Sigmoid colon (tissue), 6 donors: ENCODE measurements at regions not wholly inside any gene's neighbourhood (a gene's known extent, or its start where the extent isn't known, plus 50 kb on each side); places are given as distances from the start of the nearest gene placed in this dataset.

Experiments used
- DNase-seq: peaks from one replicate; pipeline ENCODE4 v3.0.0-alpha.2; 2019
- H3K27ac ChIP-seq, 4 donors: fragments of 200-600 bp; sonication (generic); one replicate each; pipeline ENCODE4 v1.5.1; 2016 to 2019; ENCODE audit warnings: mild to moderate bottlenecking in 1 of 4
- H3K27me3 ChIP-seq, 3 donors: fragments of 200-600 bp; sonication (generic); one replicate each; pipeline ENCODE4 v1.5.1; 2019; ENCODE audit warnings: mild to moderate bottlenecking in 1 of 3
- H3K36me3 ChIP-seq, 4 donors: fragments of 200-600 bp; sonication (generic); one replicate each; pipeline ENCODE4 v1.5.1; 2016 to 2019
- H3K4me1 ChIP-seq, 4 donors: fragments of 200-600 bp; sonication (generic); one replicate each; pipeline ENCODE4 v1.5.1; 2017 to 2019
- H3K4me3 ChIP-seq, 4 donors: fragments of 200-600 bp; sonication (generic); one replicate each; pipeline ENCODE4 v1.5.1; 2017 to 2019; ENCODE audit warnings: mild to moderate bottlenecking in 2 of 4, moderate library complexity in 1 of 4
- H3K9me3 ChIP-seq, 4 donors: fragments of 200-600 bp in 3 of 4; sonication (generic) in 3 of 4; one replicate each; pipeline versions ENCODE4 v1.5.1 to v1.6.1; 2013 to 2019
- EP300 ChIP-seq, 4 donors: sonication (generic); formaldehyde crosslinking; IDR thresholded peaks; one replicate each; pipeline ENCODE4 v1.6.1; 2017; ENCODE audit warnings: antibody characterized with exemption in 4 of 4
- POLR2A ChIP-seq, 2 donors: fragments of 450-650 bp; IDR thresholded peaks; one replicate each; pipeline ENCODE4 v1.6.1; 2016; ENCODE audit warnings: antibody characterized with exemption in 2 of 2, mild to moderate bottlenecking in 2 of 2, moderate library complexity in 2 of 2
- POLR2AphosphoS5 ChIP-seq, 4 donors: sonication (generic); formaldehyde crosslinking; IDR thresholded peaks; one replicate each; pipeline ENCODE4 v1.6.1; 2017; ENCODE audit warnings: antibody characterized with exemption in 4 of 4
- WGBS, 2 donors: extraction: QIAGEN DNeasy Blood & Tissue Kit; methylation state at CpG; one replicate each; pipeline ENCODE4 v1.1.7; 2013; 5-methylcytosine and 5-hydroxymethylcytosine counted together
- intact Hi-C: fragments of 100-400 bp; cut with DNase I; formaldehyde crosslinking; loops from one replicate; pipeline ENCODE4 v1.15.1; 2023
- TF ChIP-seq, protein P1 (sequence below), 4 experiments: fragments of 450-650 bp in 3 of 4; fragments of 200-600 bp in 1 of 4; IDR thresholded peaks; one replicate each; pipeline ENCODE4 v1.5.1; 2016 to 2019; ENCODE audit warnings: antibody characterized with exemption in 4 of 4, mild to moderate bottlenecking in 3 of 4, moderate library complexity in 2 of 4
- donor health status: healthy with polysubstance abuse.
- donor health status: healthy.

DNA sequence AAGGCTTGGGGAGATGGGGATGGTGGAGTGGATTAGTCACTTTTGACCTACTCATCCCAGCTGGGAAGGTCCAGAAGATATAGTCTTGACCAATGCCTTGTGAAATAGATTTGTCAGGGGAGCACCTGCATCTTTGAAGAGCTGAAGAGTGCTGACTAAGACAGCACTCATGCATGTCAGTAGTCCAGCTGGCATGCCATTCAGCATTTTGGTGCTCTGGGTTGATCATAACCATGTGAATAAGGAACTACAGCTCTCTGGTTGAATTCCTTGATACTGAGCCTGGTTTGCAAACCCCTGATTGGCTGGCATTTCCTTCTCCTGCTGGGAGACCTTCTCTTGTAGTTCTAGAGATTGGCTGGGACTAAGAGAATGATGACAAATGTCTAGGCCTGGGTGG, 106.8 kb upstream of the ALX4 start:
- no peaks in the 10 kb centered on the region for H3K36me3 ChIP-seq
- no peak overlapping the region for H3K27ac ChIP-seq
- H3K27me3 ChIP-seq, result no peaks in the 10 kb centered on the region
- DNase-seq, result no peak
- H3K4me3 ChIP-seq, result no peak overlapping the region
- intact Hi-C loops, result no loop called here
- no peaks in the 10 kb centered on the region for H3K4me1 ChIP-seq
- no peak for TF ChIP-seq POLR2A (IDR thresholded peaks at IDR 0.05)
- TF ChIP-seq, protein P1, sequence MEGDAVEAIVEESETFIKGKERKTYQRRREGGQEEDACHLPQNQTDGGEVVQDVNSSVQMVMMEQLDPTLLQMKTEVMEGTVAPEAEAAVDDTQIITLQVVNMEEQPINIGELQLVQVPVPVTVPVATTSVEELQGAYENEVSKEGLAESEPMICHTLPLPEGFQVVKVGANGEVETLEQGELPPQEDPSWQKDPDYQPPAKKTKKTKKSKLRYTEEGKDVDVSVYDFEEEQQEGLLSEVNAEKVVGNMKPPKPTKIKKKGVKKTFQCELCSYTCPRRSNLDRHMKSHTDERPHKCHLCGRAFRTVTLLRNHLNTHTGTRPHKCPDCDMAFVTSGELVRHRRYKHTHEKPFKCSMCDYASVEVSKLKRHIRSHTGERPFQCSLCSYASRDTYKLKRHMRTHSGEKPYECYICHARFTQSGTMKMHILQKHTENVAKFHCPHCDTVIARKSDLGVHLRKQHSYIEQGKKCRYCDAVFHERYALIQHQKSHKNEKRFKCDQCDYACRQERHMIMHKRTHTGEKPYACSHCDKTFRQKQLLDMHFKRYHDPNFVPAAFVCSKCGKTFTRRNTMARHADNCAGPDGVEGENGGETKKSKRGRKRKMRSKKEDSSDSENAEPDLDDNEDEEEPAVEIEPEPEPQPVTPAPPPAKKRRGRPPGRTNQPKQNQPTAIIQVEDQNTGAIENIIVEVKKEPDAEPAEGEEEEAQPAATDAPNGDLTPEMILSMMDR (IDR thresholded peaks at IDR 0.05), result no peak
- no peak for TF ChIP-seq EP300 (IDR thresholded peaks at IDR 0.05)
- no peak for TF ChIP-seq POLR2AphosphoS5 (IDR thresholded peaks at IDR 0.05)
- H3K9me3 ChIP-seq, result no peaks in the 10 kb centered on the region

DNA sequence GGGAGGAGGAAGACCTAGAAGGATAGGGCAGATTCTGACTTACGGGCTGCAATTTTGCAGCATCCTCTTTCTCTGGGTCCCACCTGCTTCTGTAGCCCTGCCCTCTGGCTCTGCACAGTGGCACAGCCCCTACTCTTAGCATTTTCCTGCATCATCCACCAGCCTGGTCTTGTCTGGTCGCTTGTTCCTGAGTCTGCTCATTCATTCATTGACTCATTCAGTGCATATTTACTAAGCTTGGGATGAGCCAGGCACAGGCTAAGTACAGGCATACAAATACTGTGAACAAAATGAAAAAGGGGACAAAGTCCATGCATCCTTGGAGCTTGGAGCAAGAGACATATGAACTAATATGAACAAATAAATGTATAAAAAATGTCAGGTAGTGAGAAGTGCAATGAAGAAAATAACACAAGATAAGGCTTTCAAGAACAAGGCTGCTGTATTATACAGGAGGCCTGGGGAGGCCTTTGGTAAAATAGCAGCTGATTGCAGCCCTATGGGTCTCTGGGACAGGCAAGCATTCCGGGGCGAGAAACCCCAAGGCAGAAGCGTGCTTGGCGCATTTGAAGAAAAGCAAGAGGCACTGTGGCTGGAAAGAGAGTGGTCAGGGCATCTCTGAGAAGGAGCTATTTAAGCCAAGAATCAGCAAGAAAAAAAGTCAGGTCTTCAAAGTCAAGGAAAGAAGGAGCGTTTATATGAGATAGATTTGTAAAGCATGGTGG, 108.0 kb upstream of the ALX4 start:
- TF ChIP-seq, protein P1 (IDR thresholded peaks at IDR 0.05), result no peak
- TF ChIP-seq EP300 (IDR thresholded peaks at IDR 0.05) (no peak), POLR2AphosphoS5 (IDR thresholded peaks at IDR 0.05) (no peak), POLR2A (IDR thresholded peaks at IDR 0.05) (no peak)
- intact Hi-C loops, result no loop called here

DNA sequence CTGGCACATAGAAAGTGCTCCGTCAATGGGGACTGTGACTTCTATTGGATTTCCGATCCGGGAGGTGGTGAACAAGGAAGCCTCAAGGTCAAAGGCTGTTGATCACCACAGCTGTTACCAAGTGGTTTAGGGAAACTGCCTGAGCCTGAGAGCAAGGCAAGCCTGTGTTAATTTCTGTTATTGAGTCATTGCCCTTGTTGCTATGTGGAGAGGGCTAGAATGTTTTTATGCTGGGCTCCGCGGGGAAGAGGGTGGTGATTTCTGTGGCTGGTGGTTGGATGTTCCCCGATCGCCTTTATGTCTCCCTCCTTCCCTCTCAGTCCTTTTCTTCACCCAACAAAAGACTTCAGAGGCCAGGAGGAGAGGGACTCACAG, 108.5 kb upstream of the ALX4 start:
- no peak for TF ChIP-seq POLR2A (IDR thresholded peaks at IDR 0.05)
- no peak for TF ChIP-seq EP300 (IDR thresholded peaks at IDR 0.05)
- TF ChIP-seq, protein P1 (IDR thresholded peaks at IDR 0.05), result no peak
- no peak for TF ChIP-seq POLR2AphosphoS5 (IDR thresholded peaks at IDR 0.05)
- Histone ChIP-seq H3K27ac (no peak overlapping the region), H3K36me3 (no peaks in the 10 kb centered on the region), H3K9me3 (no peaks in the 10 kb centered on the region), H3K4me1 (no peaks in the 10 kb centered on the region), H3K27me3 (peaks cover 0 to 7% (median 0%) of the 10 kb centered on the region in 3 donors), H3K4me3 (no peak overlapping the region)
- intact Hi-C loops, result no loop called here
- no peak for DNase-seq
- WGBS, 2 donors, result 81 to 87% methylated on average over 7 of the region's 7 CpGs

More for the DNA sequence above, 108.0 kb upstream of the ALX4 start:
- Histone ChIP-seq H3K27ac (no peak overlapping the region), H3K4me1 (no peaks in the 10 kb centered on the region), H3K27me3 (peaks cover 0 to 2% (median 0%) of the 10 kb centered on the region in 3 donors), H3K36me3 (no peaks in the 10 kb centered on the region), H3K9me3 (no peaks in the 10 kb centered on the region), H3K4me3 (no peak overlapping the region)
- no peak for DNase-seq
- 86 to 92% methylated on average over 7 of the region's 7 CpGs for WGBS, 2 donors

DNA sequence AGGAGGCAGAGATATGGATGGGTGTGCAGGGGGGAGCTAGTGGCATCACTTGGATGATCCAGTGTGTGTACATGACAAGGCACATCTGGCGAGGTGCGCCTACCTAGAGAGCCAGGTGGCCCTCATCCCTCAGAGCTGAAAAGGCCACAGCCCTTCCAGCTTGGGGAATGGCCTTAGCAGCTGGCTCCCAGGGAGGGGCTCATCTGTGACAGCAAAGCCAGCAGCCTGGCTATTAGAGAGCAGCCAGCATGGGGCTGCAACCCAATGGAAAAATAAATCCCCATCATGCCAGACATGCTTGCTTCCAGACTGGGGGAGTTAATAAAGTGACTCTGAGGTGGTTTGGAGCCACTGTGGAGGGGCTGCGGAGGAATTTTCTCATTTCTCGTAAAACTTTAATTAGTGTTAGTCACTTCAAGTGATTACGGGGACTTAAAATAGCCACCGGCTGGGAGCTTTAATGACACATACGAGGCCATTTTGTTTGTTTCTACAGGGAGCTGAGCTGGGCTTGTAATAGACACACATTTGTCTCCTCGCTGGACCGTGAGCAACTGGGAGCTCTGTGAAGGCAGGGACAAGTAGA, 111.2 kb upstream of the ALX4 start:
- intact Hi-C loops, result no loop called here
- Histone ChIP-seq H3K27me3 (peaks cover 0 to 18% (median 0%) of the 10 kb centered on the region in 3 donors), H3K9me3 (no peaks in the 10 kb centered on the region), H3K36me3 (no peaks in the 10 kb centered on the region), H3K4me1 (no peaks in the 10 kb centered on the region), H3K4me3 (no peak overlapping the region), H3K27ac (no peak overlapping the region)
- WGBS, 2 donors, result 38 to 65% methylated on average over 9 of the region's 9 CpGs
- TF ChIP-seq POLR2AphosphoS5 (IDR thresholded peaks at IDR 0.05), result no peak
- TF ChIP-seq, protein P1 (IDR thresholded peaks at IDR 0.05), result no peak
- DNase-seq, result no peak
